ENCODE measurements at regions not wholly inside any gene's neighbourhood (a gene's known extent, or its start where the extent isn't known, plus 50 kb on each side); places are given as distances from the start of the nearest gene placed in this dataset.
A peak's percentile ranks its signal among the peaks of the same experiment; 100 is the strongest.

DNA sequence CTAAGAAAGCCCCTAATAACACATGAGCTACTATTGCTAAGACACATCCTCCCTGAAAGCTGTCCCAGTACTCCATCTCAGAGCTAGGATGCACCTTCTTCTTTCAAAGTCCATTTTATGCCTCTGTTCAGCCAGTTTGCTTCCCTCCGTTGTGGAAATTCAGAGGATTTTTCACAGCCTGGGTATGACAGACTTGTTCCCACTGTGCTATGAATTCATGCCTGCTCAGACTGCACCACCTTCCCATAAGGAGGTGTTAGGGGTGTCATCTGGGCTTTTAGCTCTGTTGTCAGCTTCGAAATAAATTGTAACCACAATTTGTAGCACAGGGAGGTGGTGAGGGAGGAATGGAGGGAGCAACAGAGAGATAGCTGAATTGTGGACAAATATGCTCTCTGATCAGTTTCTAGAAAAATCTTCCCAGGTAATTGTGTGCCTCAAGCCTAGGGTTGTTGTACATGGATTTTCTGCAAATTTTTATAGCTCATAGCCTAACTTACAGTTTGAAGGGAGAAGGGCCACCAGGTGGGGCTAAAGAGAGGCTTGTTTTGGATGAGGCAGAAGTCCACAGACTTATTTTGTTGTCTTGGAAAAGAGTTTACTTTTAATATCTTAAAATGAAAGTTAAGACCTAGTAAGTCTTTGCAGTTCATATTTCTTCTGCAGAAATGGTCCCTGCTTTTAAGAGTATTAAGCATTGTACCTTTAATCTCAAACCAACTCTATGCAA, 462.0 kb downstream of the PDCD6IP start:
- DNase-seq (ENCODE audit: low read depth) = no peak
- TF ChIP-seq, protein P1, sequence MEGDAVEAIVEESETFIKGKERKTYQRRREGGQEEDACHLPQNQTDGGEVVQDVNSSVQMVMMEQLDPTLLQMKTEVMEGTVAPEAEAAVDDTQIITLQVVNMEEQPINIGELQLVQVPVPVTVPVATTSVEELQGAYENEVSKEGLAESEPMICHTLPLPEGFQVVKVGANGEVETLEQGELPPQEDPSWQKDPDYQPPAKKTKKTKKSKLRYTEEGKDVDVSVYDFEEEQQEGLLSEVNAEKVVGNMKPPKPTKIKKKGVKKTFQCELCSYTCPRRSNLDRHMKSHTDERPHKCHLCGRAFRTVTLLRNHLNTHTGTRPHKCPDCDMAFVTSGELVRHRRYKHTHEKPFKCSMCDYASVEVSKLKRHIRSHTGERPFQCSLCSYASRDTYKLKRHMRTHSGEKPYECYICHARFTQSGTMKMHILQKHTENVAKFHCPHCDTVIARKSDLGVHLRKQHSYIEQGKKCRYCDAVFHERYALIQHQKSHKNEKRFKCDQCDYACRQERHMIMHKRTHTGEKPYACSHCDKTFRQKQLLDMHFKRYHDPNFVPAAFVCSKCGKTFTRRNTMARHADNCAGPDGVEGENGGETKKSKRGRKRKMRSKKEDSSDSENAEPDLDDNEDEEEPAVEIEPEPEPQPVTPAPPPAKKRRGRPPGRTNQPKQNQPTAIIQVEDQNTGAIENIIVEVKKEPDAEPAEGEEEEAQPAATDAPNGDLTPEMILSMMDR (IDR thresholded peaks at IDR 0.05; ENCODE audit: low read depth, low read length, missing control alignments) = peak; percentile 61
- H3K4me3 ChIP-seq (ENCODE audit: low read depth, low read length) = no peak overlapping the region

DNA sequence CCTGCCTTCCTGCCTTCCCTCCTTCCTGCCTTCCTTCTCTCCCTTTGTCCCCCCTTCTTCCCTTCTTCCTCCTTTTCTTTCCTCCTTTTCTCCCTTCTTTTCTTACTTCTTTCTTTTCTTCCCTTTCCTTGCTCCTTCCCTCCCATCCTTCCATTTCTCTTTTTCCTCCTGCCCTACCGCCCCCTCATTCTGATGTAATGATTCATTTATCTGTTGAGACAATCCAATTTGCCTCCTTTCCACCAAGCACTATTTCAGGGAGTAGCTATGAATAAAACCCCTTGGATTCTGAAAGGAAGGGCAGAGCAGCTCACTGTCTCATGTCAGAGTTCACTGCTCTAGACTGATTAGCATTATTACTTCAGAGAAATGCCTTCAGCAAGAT, 462.6 kb downstream of the PDCD6IP start:
- no peak overlapping the region for H3K4me3 ChIP-seq (ENCODE audit: low read depth, low read length)
- TF ChIP-seq, protein P1 (IDR thresholded peaks at IDR 0.05; ENCODE audit: low read depth, low read length, missing control alignments) = no peak
- DNase-seq (ENCODE audit: low read depth) = no peak

DNA sequence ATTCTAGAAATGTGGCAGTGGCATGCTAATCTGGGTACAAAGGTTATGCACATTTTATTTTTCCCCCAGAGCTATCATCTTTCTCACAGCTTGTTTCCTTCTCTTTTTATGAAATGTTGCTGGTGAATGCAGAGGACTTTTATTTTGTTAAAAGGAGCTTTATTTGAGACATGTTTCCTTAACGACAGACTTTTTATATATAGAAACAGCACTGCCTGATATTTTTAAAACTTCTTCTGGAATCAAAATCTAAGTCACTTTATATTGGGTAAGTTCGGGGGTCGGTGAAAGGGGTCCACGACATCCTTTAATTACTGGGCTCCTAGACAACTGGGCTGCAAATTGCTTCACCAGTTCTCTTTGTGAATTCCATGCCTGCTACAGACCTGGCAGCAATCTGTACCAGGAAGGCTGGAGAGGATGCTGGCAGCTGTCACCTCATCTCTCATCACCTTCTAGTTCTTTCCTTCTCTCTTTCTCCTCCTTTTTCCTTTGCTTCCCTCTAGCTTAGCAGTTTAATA, 464.7 kb downstream of the PDCD6IP start:
- DNase-seq (ENCODE audit: low read depth) = no peak
- no peak overlapping the region for H3K4me3 ChIP-seq (ENCODE audit: low read depth, low read length)
- TF ChIP-seq, protein P1 (IDR thresholded peaks at IDR 0.05; ENCODE audit: low read depth, low read length, missing control alignments) = no peak

DNA sequence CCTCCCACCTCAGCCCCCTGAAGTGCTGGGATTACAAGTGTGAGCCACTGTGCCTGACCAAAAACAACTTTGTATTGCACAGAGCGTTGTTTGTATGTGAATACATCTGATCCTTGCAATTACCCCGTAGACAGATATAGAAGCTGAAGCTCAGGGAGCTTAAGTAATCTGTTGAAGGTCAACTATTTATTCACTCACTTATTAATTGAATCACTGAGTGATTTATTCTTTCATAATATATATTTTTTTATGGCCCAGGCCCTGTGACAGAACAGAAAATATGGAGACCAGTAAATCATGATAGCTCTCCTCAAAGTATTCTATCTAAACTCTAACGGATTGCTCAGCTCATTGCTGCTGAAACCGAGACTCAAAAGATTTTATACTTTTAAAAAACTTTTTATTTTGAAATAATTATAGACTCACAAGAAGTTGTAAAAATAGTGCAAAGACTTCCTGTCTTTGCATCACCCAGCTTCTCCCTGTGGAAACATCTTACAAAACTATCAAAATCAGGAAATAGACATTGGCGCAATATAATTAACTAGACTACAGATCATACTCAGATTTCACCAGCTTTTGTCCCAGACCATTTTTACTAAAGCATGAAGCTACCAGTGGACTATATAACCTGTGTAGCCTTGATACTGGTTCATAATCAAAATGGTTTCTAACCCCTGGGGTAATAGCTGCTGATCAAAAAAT, 466.1 kb downstream of the PDCD6IP start:
- TF ChIP-seq, protein P1 (IDR thresholded peaks at IDR 0.05; ENCODE audit: low read depth, low read length, missing control alignments) = no peak
- DNase-seq (ENCODE audit: low read depth) = no peak
- H3K4me3 ChIP-seq (ENCODE audit: low read depth, low read length) = no peak overlapping the region

DNA sequence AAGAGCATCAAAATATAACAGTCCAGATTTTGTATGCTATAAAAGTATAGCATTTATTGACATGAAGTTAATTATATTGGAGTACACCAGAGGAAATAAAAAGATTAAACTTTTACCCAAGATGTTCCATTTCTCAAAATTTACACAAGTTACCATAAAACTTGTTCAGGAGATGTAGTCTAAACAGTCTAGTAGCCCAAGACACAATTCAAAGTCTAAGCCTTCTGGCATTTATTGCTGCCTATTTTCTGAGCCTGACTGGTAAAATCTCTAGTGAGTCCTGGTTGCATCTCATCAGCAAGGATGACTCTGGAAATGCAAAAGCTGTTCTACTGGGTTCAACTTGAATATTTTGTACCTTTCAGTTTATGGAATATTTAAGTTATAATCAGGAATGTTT, 468.7 kb downstream of the PDCD6IP start:
- TF ChIP-seq, protein P1 (IDR thresholded peaks at IDR 0.05; ENCODE audit: low read depth, low read length, missing control alignments) = no peak
- no peak for DNase-seq (ENCODE audit: low read depth)
- no peak overlapping the region for H3K4me3 ChIP-seq (ENCODE audit: low read depth, low read length)

DNA sequence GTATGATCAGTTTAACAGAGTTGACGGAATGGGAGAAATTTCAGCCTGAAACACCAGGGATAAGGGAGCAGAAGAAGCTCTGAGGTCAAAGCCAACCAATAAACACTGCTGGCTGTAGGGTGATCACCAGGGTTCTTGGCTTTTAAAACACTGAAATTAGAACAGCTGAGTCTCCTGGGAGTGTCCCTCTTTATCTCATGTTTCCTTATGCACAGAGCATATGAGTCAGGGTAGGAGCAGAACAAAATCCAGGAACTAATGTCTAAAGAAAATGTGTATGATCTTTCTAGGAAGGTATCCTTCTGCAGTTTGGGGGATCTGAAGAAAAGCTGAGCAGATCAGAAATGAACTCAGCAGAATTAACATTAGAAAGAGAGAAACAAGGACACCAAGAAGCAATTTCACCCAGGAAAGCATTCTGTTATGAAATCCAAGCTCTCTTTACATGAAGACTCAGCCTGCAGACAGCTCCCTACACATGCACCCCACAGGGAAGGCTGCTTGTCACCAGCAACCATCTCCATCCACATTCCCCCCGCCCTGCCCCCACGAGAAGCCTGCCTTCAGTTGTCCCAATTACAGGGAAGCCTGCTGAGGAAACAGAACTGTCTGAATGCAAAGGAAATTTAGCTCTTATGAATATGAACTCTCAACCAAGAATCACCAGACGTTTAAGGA, 469.7 kb downstream of the PDCD6IP start:
- DNase-seq (ENCODE audit: low read depth) = no peak
- no peak overlapping the region for H3K4me3 ChIP-seq (ENCODE audit: low read depth, low read length)
- TF ChIP-seq, protein P1 (IDR thresholded peaks at IDR 0.05; ENCODE audit: low read depth, low read length, missing control alignments) = no peak

Measured in GM12864 (cell line).